ENCODE measurements at regions not wholly inside any gene's neighbourhood (a gene's known extent, or its start where the extent isn't known, plus 50 kb on each side); places are given as distances from the start of the nearest gene placed in this dataset.

- no peak for DNase-seq
Observed at GRCh38 chr4:28354880-28355656, 1494.4 kb downstream of the STIM2 start.

GRCh38 chr4:28357990-28358389 lies 1497.3 kb downstream of the STIM2 start:
- no peak for DNase-seq

- no peak for DNase-seq
Observed at GRCh38 chr4:28358606-28359005, 1498.0 kb downstream of the STIM2 start.

GRCh38 chr4:28360681-28361080 lies 1500.0 kb downstream of the STIM2 start:
- DNase-seq: no peak

DNA sequence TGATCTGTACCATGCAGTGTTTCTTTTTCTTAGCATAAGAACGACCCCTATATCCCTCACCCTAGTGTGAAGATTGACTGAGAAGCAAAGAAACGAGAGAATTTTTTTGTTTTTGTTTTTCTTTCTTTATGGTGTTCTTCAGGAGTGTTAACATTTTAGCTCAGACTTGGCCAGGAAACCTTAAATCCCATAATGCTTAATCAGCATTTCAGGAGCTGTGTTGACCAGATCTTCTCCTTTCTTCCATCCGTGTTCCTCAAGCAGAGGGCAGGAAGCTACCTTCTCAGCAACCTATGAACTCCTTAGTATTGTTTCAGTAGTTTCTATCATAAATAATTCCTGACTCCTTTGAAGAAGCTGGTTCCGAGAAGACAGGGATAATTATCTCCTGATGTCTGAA lies 1501.5 kb downstream of the STIM2 start:
- DNase-seq: no peak

- DNase-seq: no peak
Observed at GRCh38 chr4:28369499-28369898, 1508.9 kb downstream of the STIM2 start.

DNA sequence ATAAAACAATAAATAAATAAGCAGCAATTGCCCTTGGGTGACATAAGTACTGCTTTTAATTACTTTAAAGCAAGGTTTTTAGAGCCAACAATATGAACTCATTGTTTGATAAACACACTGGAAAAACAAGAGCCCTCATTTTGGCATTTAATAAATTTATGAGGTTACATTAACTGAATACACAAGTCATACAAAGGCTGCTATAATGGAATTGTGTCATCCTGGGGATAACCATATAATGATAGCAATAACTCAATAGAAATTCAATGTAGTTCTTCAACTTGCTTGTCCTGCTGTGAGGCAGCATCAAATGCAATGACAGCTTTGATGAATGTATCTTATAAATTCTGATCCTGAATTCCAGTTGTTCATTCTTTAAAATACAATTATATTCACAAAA lies 1512.5 kb downstream of the STIM2 start:
- DNase-seq: no peak

GRCh38 chr4:28373601-28374000 lies 1513.0 kb downstream of the STIM2 start:
- DNase-seq: no peak

DNA sequence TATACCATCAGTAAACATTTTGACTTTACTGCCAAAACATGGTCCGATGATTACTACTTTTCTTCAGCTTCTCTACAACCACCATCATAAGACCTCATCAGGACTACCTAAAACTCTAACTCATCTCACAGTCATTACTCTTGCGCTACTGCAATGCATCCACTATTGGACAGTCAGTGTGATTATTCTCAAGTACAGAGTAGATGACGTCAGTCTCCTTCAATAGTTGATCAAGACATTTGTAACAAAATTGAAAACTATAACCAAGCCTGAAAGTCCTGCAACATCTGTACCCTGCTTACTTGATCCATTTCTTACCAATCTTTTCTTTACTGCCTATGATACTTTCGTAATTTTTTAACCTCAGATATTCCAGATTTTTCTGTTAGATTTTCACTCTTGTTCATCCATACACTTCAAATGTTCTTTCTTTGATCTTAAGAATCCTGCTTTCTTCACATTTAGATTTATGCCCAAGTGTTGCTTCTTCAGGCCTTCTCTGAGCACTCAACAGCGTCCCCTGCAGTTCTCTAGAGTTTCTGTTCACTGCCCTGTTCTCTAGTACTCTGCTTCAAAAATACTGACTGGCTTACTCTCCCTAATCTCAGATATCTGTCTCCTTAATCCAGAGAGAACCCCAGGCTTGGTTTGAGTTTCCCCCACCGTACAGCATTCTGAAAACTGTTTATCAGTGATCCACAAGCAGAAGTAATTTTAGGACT lies 1517.6 kb downstream of the STIM2 start:
- DNase-seq: no peak

DNA sequence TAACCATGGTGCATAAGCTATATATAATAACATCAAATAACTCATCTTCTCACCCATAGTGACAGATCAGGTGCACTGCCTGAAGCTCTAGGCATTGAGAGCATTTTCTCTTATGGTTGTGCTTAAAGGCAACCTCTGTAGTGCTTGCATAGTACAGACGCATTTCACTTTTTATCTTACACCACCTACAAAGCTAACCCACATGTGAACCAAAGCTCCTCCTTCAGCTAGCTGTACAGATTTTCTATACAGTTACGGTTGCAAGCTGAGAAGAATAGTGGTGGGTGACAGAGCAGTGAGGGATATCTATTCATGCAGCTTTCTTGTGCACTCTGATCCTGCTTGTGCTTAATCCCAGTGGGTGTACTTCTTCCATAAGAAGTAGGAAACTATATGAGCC lies 1525.2 kb downstream of the STIM2 start:
- DNase-seq: no peak

DNA sequence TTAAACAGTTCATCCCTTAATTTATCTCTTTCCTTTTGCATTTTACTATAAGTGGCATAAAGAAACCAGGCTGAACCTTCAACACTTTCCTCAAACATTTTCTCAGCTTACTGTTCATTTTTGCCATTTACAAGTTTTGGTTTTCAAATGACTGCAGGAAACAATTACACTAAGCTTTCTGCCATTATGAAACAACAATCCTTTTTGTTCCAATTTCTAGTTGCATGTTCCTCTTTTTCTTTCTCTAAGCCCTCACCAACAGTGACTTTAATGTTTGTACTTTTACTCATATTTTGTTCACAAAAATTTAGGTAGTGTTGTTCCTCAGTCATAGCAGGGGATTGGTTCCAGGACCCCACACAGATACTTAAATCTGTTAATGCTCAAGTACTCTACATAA lies 1526.1 kb downstream of the STIM2 start:
- no peak for DNase-seq

DNA sequence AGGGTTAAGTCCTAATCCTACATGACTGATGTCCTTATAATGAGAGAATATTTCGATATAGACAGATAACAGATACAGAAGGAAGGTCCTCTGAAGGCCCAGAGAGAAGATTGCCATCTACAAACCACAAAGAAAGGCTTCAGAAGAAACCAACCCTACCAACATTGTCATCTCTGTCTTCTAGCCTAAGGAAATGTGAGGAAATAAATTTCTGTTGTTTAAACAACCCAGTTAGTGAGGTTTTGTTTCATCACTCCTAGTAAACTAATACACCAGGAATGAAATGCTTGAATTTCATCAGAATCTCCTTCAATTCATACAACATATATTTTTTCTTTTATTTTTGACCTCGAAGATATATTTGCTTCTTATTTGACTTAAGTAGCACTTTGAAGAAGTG lies 1527.8 kb downstream of the STIM2 start:
- DNase-seq: no peak

- no peak for DNase-seq
Observed at GRCh38 chr4:28391877-28392276, 1531.2 kb downstream of the STIM2 start.

DNA sequence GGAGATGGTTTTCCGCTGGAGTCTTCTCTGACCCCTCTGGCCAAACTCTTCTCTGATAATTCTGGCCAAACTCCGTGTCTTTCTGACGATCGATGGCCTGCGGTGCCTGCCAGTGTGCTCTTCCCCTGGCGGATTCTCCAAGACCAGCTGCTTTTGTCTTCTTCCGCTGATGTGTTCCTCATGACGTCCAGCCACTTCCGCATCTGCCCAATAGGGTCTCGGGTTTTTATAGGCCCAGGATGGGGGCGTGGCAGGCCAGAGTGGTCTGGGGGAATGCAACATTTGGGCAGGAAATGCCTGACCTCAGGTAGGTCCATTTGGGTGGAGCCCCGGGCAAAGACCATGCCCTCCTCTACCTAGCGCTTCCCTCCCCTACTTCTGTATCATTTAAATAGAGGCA lies 1542.1 kb downstream of the STIM2 start:
- DNase-seq: no peak

DNA sequence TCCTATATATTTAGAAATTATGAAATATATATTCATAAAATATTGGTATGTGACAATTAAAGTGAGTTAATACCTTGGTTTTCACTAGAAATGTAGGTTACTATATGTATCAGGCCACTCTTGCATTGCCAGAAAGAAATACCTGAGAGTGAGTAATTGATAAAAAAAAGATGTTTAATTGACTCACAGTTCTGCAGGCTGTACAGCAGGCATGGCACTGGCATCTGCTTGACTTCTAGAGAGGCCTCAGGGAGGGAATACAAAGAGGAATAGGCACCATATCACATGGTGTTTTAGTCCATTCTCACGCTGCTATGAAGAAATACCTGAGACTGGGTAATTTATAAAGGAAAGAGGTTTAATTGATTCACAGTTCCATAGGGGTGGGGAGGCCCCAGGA lies 1560.6 kb downstream of the STIM2 start:
- no peak for DNase-seq

DNA sequence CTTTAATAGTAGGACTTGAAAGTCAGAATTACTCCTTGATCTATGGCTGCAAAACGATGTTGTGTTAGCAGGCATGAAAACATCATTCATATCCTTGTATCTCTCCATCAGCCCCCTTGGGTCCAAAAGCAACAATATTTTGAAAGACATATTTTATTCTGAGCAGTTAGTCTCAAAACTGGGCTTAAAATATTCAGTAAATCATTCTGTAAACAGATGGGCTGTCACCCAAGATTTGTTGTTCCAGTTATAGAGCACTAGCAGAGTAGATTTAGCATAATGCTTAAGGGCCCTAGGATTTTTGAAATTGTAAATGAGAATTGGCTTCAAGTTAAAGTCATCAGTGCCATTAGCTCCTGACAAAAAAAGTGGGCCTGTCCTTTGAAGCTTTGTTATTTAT lies 1565.6 kb downstream of the STIM2 start:
- DNase-seq: no peak

DNA sequence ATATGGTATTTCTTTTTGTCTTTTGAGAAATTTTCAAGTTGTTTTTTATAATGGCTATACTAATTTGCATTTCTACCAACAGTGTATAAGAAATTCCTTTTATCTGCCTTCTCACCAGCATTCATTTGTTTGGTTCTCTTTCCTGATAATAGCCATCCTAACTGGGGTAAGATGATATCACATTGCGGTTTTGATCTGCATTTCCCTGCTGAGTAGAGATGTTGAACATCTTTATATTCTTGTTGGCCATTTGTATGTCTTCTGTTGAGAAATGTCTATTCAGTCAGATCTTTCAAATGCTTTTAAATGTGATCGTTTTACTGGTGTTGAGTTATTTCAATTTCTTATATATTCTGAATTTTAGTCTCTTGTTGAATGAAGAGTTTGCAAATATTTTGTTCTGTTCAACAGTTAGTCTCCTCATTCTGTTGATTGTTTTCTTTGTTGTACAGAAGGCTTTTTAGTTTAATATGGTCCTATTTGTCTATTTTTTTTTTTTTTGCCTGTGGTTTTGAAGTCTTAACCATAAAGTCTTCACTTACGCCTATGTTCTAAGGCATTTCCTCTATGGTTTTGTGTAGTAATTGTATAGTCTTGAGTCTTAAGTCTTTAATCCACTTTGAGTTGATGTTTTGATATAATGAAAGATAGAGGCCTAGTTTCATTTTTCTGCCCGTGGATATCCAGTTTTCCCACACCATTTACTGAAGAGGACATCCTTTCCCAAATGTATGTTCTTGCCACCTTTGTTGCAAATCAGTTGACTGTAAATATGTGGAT lies 1566.9 kb downstream of the STIM2 start:
- no peak for DNase-seq

- DNase-seq: no peak
Observed at GRCh38 chr4:28432348-28433025, 1571.8 kb downstream of the STIM2 start.

DNA sequence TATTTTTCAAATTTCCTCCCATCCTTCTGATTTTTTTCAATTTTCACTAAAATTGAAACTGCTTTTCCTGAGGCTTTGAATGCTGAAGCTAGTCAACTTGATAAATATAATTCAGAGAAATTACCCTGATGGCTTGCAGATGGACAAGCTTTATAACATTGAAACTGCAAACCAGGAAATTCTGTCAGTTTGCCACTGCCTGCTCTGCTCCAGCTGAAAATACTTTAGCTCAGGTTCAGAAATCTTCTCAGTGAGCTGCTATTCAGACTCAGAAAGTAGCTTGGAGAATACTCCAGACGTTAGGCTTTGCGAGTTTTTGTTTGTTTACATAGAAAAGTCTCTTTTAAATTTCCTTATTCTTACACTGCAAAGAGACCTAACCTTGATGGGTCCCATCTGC lies 1574.7 kb downstream of the STIM2 start:
- no peak for DNase-seq

- DNase-seq: no peak
Observed at GRCh38 chr4:28436191-28437080, 1575.8 kb downstream of the STIM2 start.

DNA sequence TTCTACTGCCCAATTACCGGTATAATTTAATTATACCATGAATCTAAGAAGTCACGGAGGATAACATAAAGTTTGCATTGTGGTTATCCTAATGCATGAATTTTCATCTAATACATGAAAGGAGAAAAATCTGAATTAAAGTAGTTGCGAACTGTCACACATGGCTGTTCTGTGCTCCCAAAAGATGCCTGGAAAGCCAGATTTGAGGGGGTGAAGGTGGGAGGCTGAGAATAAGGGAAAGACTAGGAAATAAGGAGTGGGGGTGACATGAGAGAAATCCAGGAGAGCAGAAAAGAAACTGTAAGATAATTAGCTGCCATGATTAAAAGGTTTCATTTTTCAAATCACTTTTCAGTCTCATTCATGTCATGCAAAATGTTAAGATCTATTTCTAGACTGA lies 1582.7 kb downstream of the STIM2 start:
- no peak for DNase-seq

DNA sequence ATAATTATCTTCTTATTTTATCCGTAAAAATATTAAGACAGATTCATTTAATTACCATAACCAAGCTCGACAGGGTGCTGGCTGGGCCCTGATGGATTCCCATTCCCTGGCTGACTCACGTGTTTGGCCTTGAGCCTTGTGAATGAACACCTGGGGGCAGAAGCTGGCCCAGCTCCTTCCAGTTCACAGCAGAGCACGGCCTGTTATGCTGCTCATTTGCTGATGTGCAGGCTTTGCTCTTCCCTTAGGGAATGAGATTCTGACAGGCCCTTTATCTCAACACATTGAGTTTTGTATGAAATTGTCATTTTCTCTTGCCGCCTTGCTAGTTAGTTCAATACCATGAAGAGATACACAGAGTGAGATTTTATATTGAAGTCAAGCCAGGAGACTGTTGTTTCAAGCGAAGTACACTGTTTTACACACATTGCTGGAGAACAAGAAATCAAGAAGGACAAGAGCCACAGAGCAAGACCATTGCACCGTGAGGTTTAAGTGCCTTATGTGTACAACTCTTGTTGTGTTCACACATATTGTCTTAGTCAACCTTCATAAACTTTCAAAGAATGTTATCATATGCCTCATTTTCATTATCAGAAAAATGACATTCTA lies 1583.3 kb downstream of the STIM2 start:
- DNase-seq: no peak
